Stomach smooth muscle (tissue), 2 donors: ENCODE measurements at regions not wholly inside any gene's neighbourhood (a gene's known extent, or its start where the extent isn't known, plus 50 kb on each side); places are given as distances from the start of the nearest gene placed in this dataset.
A peak's percentile ranks its signal among the peaks of the same experiment; 100 is the strongest.
"Not testable (repeated sequence)": the region's sequence is repeated elsewhere in the genome, so short reads cannot be mapped to it uniquely, and the experiment has no call there.

ENCODE experiments used
- H3K27ac ChIP-seq: one replicate; pipeline ENCODE4 v1.7.0; 2013; ENCODE audit warnings: mild to moderate bottlenecking, low read length, inconsistent platforms
- H3K27me3 ChIP-seq, 2 donors: one replicate each; pipeline ENCODE4 v1.7.0; 2013; ENCODE audit warnings: low read length in 2 of 2; ENCODE audit not compliant: insufficient read depth in 2 of 2, control insufficient read depth in 1 of 2
- H3K36me3 ChIP-seq, 2 donors: one replicate each; pipeline ENCODE4 v1.7.0; 2013; ENCODE audit warnings: low read length in 2 of 2; ENCODE audit not compliant: control insufficient read depth in 2 of 2, insufficient read depth in 2 of 2
- H3K4me1 ChIP-seq: one replicate; pipeline ENCODE4 v1.7.0; 2013; ENCODE audit warnings: low read length; ENCODE audit not compliant: control insufficient read depth, insufficient read depth
- H3K4me3 ChIP-seq, 2 donors: one replicate each; pipeline ENCODE4 v1.7.0; 2013; ENCODE audit warnings: low read length in 2 of 2
- H3K9ac ChIP-seq, 2 donors: one replicate each; pipeline ENCODE4 v1.7.0; 2013; ENCODE audit warnings: low read length in 2 of 2, mild to moderate bottlenecking in 1 of 2
- H3K9me3 ChIP-seq, 2 donors: one replicate each; pipeline ENCODE4 v1.7.0; 2013; ENCODE audit warnings: low read length in 2 of 2; ENCODE audit not compliant: control insufficient read depth in 2 of 2
- donor health status: healthy.
- donor health status: Pancreatic carcinoma.

- H3K27me3 ChIP-seq = no peaks in the 10 kb centered on the region
- H3K27ac ChIP-seq = no peak overlapping the region
- no peaks in the 10 kb centered on the region for H3K9me3 ChIP-seq
- H3K4me1 ChIP-seq = no peaks in the 10 kb centered on the region
- H3K4me3 ChIP-seq = no peak overlapping the region
- H3K9ac ChIP-seq = no peak overlapping the region
- no peaks in the 10 kb centered on the region for H3K36me3 ChIP-seq
These were observed 197.6 kb downstream of the HDGFL1 start for GRCh38 chr6:22766979-22767378.

GRCh38 chr6:22770054-22770453, 200.7 kb downstream of the HDGFL1 start:
- Histone ChIP-seq H3K9ac (no peak overlapping the region), H3K4me1 (no peaks in the 10 kb centered on the region), H3K27me3 (no peaks in the 10 kb centered on the region), H3K4me3 (no peak overlapping the region), H3K27ac (no peak overlapping the region), H3K36me3 (no peaks in the 10 kb centered on the region), H3K9me3 (no peaks in the 10 kb centered on the region)

- Histone ChIP-seq H3K4me1 (no peaks in the 10 kb centered on the region), H3K27ac (no peak overlapping the region), H3K9ac (no peak overlapping the region), H3K4me3 (no peak overlapping the region), H3K36me3 (no peaks in the 10 kb centered on the region), H3K9me3 (peaks cover 8 to 12% of the 10 kb centered on the region in 2 donors), H3K27me3 (no peaks in the 10 kb centered on the region)
These were observed 204.8 kb downstream of the HDGFL1 start for GRCh38 chr6:22774129-22774528.

GRCh38 chr6:22778438-22778837, 209.1 kb downstream of the HDGFL1 start:
- H3K27me3 ChIP-seq, H3K9ac ChIP-seq, H3K36me3 ChIP-seq, H3K4me1 ChIP-seq, H3K4me3 ChIP-seq, H3K27ac ChIP-seq: not testable (repeated sequence)
- H3K9me3 ChIP-seq = peaks cover 8 to 17% of the 10 kb centered on the region in 2 donors

- Histone ChIP-seq H3K9me3 (peaks cover 8 to 17% of the 10 kb centered on the region in 2 donors), H3K27me3 (no peaks in the 10 kb centered on the region), H3K27ac (no peak overlapping the region), H3K9ac (no peak overlapping the region), H3K36me3 (no peaks in the 10 kb centered on the region), H3K4me3 (no peak overlapping the region), H3K4me1 (no peaks in the 10 kb centered on the region)
These were observed 209.7 kb downstream of the HDGFL1 start for GRCh38 chr6:22779062-22779461.

- H3K27ac ChIP-seq = no peak overlapping the region
- no peaks in the 10 kb centered on the region for H3K36me3 ChIP-seq
- no peak overlapping the region for H3K9ac ChIP-seq
- H3K4me3 ChIP-seq = no peak overlapping the region
- H3K9me3 ChIP-seq = peaks cover 0 to 7% of the 10 kb centered on the region in 2 donors
- H3K27me3 ChIP-seq = no peaks in the 10 kb centered on the region
- H3K4me1 ChIP-seq = peaks cover 5% of the 10 kb centered on the region
These were observed 214.6 kb downstream of the HDGFL1 start for GRCh38 chr6:22783931-22784330.

GRCh38 chr6:22784601-22785410, 215.4 kb downstream of the HDGFL1 start:
- Histone ChIP-seq H3K9ac (no peak overlapping the region), H3K4me3 (peak overlapping the region in 1 of 2 donors; percentile 9), H3K27ac (no peak overlapping the region), H3K4me1 (peaks cover 5% of the 10 kb centered on the region), H3K9me3 (no peaks in the 10 kb centered on the region), H3K36me3 (no peaks in the 10 kb centered on the region), H3K27me3 (no peaks in the 10 kb centered on the region)

GRCh38 chr6:22788038-22788437, 218.7 kb downstream of the HDGFL1 start:
- Histone ChIP-seq H3K4me3 (no peak overlapping the region), H3K27me3 (no peaks in the 10 kb centered on the region), H3K9me3 (peaks cover 0 to 3% of the 10 kb centered on the region in 2 donors), H3K4me1 (peaks cover 5% of the 10 kb centered on the region), H3K9ac (no peak overlapping the region), H3K36me3 (no peaks in the 10 kb centered on the region), H3K27ac (no peak overlapping the region)

- H3K4me3 ChIP-seq = no peak overlapping the region
- H3K27me3 ChIP-seq = no peaks in the 10 kb centered on the region
- H3K9ac ChIP-seq = no peak overlapping the region
- H3K9me3 ChIP-seq = peaks cover 0 to 3% of the 10 kb centered on the region in 2 donors
- H3K27ac ChIP-seq = no peak overlapping the region
- peaks cover 3% of the 10 kb centered on the region for H3K4me1 ChIP-seq
- no peaks in the 10 kb centered on the region for H3K36me3 ChIP-seq
These were observed 219.9 kb downstream of the HDGFL1 start for GRCh38 chr6:22789315-22789714.

GRCh38 chr6:22794844-22795243, 225.5 kb downstream of the HDGFL1 start:
- H3K9me3 ChIP-seq = peaks cover 0 to 3% of the 10 kb centered on the region in 2 donors
- no peaks in the 10 kb centered on the region for H3K36me3 ChIP-seq
- no peak overlapping the region for H3K4me3 ChIP-seq
- H3K4me1 ChIP-seq = no peaks in the 10 kb centered on the region
- H3K27ac ChIP-seq = no peak overlapping the region
- H3K9ac ChIP-seq = no peak overlapping the region
- no peaks in the 10 kb centered on the region for H3K27me3 ChIP-seq

- H3K4me1 ChIP-seq = no peaks in the 10 kb centered on the region
- no peak overlapping the region for H3K9ac ChIP-seq
- H3K9me3 ChIP-seq = no peaks in the 10 kb centered on the region
- no peak overlapping the region for H3K27ac ChIP-seq
- no peaks in the 10 kb centered on the region for H3K27me3 ChIP-seq
- H3K36me3 ChIP-seq = no peaks in the 10 kb centered on the region
- H3K4me3 ChIP-seq = no peak overlapping the region
These were observed 231.1 kb downstream of the HDGFL1 start for GRCh38 chr6:22800451-22800850.
